Lower leg skin (tissue), 4 donors: ENCODE measurements at regions not wholly inside any gene's neighbourhood (a gene's known extent, or its start where the extent isn't known, plus 50 kb on each side); places are given as distances from the start of the nearest gene placed in this dataset.

Source experiments
- DNase-seq, 2 donors: peaks; one replicate each; pipeline ENCODE4 v3.0.0-alpha.2; 2019; ENCODE audit warnings: low spot score in 2 of 2
- H3K4me3 ChIP-seq: fragments of 200-600 bp; sonication (generic); 2 replicates; pipeline ENCODE4 v1.5.1; 2017; ENCODE audit warnings: mild to moderate bottlenecking, low read depth; ENCODE audit not compliant: poor library complexity, severe bottlenecking
- POLR2A ChIP-seq, 2 donors: fragments of 450-650 bp; IDR thresholded peaks; one replicate each; pipeline ENCODE4 v1.6.1; 2016 to 2017; ENCODE audit warnings: antibody characterized with exemption in 2 of 2, mild to moderate bottlenecking in 1 of 2, moderate library complexity in 1 of 2
- WGBS, 2 donors: methylation state at CpG; one replicate each; pipeline ENCODE4 v1.1.5; 2018; 5-methylcytosine and 5-hydroxymethylcytosine counted together
- intact Hi-C: fragments of 100-400 bp; cut with DNase I; formaldehyde crosslinking; loops from one replicate; pipeline ENCODE4 v1.15.0; 2023; ENCODE audit warnings: low total_unique reads
- TF ChIP-seq, protein P1 (sequence below), 3 donors: fragments of 450-650 bp; IDR thresholded peaks; one replicate each; pipeline ENCODE4 v1.5.1; 2016; ENCODE audit warnings: antibody characterized with exemption in 3 of 3, mild to moderate bottlenecking in 3 of 3, moderate library complexity in 2 of 3

DNA sequence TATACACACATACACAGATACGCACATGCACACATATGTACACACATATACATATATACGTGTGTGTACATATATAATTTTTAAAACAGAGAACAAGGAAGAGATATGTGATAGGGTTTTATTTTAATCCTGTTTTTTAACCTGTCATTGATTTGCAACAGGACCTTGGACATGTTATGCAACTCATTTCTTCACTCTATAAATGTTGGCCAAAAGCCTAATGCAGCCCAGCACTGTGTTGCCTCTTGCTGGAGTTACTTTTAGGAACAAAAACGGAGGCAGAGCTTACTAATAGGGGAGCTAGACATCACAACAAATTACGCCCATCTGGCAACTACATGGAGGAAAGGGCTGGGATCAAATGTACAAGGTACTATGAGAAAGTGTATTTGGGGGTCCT lies 179.9 kb upstream of the TAB2 start:
- intact Hi-C loops: no loop called here
- no peak overlapping the region for H3K4me3 ChIP-seq
- WGBS, 2 donors: 79 to 85% methylated on average over 4 of the region's 4 CpGs
- no peak for DNase-seq
- no peak for TF ChIP-seq POLR2A (IDR thresholded peaks at IDR 0.05)
- TF ChIP-seq, protein P1, sequence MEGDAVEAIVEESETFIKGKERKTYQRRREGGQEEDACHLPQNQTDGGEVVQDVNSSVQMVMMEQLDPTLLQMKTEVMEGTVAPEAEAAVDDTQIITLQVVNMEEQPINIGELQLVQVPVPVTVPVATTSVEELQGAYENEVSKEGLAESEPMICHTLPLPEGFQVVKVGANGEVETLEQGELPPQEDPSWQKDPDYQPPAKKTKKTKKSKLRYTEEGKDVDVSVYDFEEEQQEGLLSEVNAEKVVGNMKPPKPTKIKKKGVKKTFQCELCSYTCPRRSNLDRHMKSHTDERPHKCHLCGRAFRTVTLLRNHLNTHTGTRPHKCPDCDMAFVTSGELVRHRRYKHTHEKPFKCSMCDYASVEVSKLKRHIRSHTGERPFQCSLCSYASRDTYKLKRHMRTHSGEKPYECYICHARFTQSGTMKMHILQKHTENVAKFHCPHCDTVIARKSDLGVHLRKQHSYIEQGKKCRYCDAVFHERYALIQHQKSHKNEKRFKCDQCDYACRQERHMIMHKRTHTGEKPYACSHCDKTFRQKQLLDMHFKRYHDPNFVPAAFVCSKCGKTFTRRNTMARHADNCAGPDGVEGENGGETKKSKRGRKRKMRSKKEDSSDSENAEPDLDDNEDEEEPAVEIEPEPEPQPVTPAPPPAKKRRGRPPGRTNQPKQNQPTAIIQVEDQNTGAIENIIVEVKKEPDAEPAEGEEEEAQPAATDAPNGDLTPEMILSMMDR (IDR thresholded peaks at IDR 0.05): no peak

DNA sequence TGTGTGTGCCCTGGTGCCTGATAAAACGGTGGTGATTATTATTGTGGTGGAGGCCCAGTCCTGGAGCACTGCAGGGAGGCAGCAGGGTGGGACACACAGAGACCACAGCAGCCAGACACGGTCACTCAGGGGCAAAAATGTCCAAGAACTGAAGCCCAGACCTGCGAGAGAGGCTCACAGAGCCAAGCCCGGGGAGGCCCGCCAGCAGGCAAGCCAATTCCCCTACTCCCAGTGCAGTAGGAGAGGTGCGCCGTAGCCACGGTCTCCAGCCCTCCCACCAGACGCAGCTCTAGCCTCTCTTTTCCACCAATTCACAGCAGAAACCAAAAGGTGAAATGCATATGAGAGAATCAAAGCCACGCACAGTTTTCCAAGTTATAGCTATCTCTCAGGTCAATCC lies 179.4 kb upstream of the TAB2 start:
- no peak for DNase-seq
- no peak for TF ChIP-seq POLR2A (IDR thresholded peaks at IDR 0.05)
- TF ChIP-seq, protein P1 (IDR thresholded peaks at IDR 0.05): no peak
- H3K4me3 ChIP-seq: no peak overlapping the region
- intact Hi-C loops: no loop called here
- 89 to 95% methylated on average over 10 of the region's 10 CpGs for WGBS, 2 donors

DNA sequence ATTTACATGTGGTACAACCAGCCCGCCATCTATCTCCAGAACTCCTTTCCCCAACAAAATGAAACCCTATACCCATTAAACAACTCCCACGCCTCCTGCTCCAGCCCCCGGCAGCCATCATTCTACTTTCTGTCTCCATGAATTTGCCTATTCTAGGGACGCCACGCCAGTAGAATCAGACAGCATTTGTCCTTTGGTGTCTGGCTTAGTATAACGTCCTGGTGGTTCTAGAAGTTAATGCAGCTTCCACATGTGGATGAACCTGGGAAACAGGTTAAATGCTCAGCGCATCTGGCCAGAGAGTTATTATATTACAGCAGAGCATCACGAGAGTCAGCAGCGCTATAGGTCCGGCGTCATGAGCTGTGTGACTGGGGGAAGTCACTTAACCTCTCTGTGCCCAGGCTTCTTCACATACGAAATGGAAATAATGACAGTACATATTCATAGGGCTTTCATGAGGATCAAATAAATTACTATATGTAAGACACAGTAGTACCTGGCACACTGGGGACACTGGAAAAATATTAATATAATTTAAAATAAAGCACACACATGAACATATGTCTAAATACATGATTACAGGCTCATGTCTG lies 178.7 kb upstream of the TAB2 start:
- TF ChIP-seq, protein P1 (IDR thresholded peaks at IDR 0.05): no peak
- TF ChIP-seq POLR2A (IDR thresholded peaks at IDR 0.05): no peak
- DNase-seq: no peak
- no peak overlapping the region for H3K4me3 ChIP-seq
- 93 to 96% methylated on average over 12 of the region's 12 CpGs for WGBS, 2 donors
- intact Hi-C loops: no loop called here

DNA sequence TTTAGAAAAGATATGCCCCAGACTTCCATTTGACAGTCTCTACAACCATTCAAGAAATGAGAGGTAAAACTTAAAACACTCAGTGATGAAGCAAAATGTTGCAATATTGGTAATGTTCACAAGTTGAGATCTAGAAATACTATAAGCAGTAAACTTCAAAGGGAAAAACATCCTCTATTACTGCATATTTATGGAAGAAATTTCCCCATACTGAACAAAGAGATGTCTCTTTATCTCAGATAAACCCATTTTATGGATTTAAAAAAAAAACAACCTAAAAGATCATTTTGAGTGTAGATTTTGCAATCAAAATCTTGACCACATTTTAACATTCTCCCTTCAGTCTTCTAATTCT lies 177.8 kb upstream of the TAB2 start:
- DNase-seq: no peak
- no peak for TF ChIP-seq POLR2A (IDR thresholded peaks at IDR 0.05)
- TF ChIP-seq, protein P1 (IDR thresholded peaks at IDR 0.05): no peak
- H3K4me3 ChIP-seq: no peak overlapping the region
- intact Hi-C loops: no loop called here

DNA sequence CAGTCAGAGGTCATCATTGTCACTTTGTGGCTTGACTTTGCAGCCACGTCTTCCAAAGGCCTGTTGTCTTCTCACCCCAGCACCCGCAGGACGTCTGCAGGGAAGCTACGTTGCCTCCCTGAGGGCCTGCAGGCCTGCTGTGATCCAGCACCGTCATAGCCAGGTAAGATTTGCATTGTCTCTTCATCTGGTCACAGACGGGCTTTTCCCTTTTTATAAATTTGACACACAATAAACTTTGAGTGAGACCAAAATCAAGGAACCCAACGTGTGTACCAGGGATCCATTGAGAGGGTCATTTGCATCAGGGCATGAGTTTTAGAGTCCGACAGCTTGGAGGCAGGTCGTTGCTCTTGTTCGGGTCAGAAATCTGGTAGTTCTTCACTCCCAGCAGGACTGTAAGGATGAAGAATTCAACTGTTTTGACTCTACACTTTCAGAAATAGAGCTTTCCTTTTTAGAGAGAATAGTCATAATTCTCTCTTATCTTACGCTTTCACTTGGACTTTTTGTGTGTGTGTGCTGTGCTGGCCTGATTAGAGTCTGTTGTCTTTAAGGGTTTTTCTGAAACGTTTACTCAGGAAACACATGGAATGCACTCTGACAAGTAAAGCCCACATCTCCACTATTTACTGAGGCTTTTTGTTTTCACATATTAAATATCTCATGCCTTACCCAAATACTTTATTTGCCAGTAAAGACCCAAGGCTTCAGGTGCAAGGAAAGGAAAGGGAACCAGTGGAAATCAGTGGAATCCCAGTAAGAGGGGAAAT lies 177.2 kb upstream of the TAB2 start:
- no peak overlapping the region for H3K4me3 ChIP-seq
- no peak for TF ChIP-seq POLR2A (IDR thresholded peaks at IDR 0.05)
- TF ChIP-seq, protein P1 (IDR thresholded peaks at IDR 0.05): no peak
- no peak for DNase-seq
- intact Hi-C loops: no loop called here
- 66 to 76% methylated on average over 12 of the region's 12 CpGs for WGBS, 2 donors

DNA sequence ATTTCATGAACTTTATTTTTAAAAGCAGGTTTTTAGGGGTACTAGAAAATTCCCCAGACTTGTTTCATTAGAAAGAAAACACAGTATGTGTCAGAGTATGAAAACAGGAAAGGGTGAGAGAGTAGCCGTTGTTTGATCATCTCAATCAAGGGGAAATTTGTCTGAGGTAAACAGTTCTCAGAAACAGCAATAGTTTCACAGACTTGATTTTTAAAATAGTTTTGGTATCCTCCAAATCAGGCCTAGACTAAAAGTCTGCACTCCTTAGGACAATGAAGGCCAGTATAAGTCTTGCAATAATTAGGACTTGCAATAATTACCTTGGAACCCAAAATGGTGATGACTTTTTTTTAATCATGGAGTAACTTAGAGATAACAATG lies 176.6 kb upstream of the TAB2 start:
- WGBS, 2 donors: 66 to 88% methylated on average over 1 of the region's 1 CpG
- intact Hi-C loops: no loop called here
- no peak for DNase-seq
- no peak overlapping the region for H3K4me3 ChIP-seq
- TF ChIP-seq, protein P1 (IDR thresholded peaks at IDR 0.05): no peak
- TF ChIP-seq POLR2A (IDR thresholded peaks at IDR 0.05): no peak
